ENCODE measurements at regions not wholly inside any gene's neighbourhood (a gene's known extent, or its start where the extent isn't known, plus 50 kb on each side); places are given as distances from the start of the nearest gene placed in this dataset.

- TF ChIP-seq CTCF (IDR thresholded peaks at IDR 0.05; ENCODE audit: extremely low read depth, missing control alignments), result no peak
- DNase-seq (ENCODE audit: low spot score), result no peak
These were observed 432.8 kb upstream of the LRRTM4 start for GRCh38 chr2:77954931-77955330.

- TF ChIP-seq CTCF (IDR thresholded peaks at IDR 0.05; ENCODE audit: extremely low read depth, missing control alignments), result no peak
- DNase-seq (ENCODE audit: low spot score), result no peak
These were observed 440.8 kb upstream of the LRRTM4 start for GRCh38 chr2:77962943-77963342.

- DNase-seq (ENCODE audit: low spot score), result no peak
- no peak for TF ChIP-seq CTCF (IDR thresholded peaks at IDR 0.05; ENCODE audit: extremely low read depth, missing control alignments)
These were observed 455.4 kb upstream of the LRRTM4 start for GRCh38 chr2:77977471-77978063.

GRCh38 chr2:77995161-77995560 lies 473.0 kb upstream of the LRRTM4 start:
- DNase-seq (ENCODE audit: low spot score), result no peak
- no peak for TF ChIP-seq CTCF (IDR thresholded peaks at IDR 0.05; ENCODE audit: extremely low read depth, missing control alignments)

GRCh38 chr2:77999376-77999775 lies 477.2 kb upstream of the LRRTM4 start:
- no peak for DNase-seq (ENCODE audit: low spot score)
- TF ChIP-seq CTCF (IDR thresholded peaks at IDR 0.05; ENCODE audit: extremely low read depth, missing control alignments), result no peak

- DNase-seq (ENCODE audit: low spot score), result no peak
- TF ChIP-seq CTCF (IDR thresholded peaks at IDR 0.05; ENCODE audit: extremely low read depth, missing control alignments), result no peak
These were observed 487.1 kb upstream of the LRRTM4 start for GRCh38 chr2:78009289-78009688.

GRCh38 chr2:78011251-78011650 lies 489.1 kb upstream of the LRRTM4 start:
- DNase-seq (ENCODE audit: low spot score), result no peak
- no peak for TF ChIP-seq CTCF (IDR thresholded peaks at IDR 0.05; ENCODE audit: extremely low read depth, missing control alignments)

All from GM20000 (cell line).